Stimulated activated CD4-positive, alpha-beta T cell treated with anti-CD3 and anti-CD28 coated beads, Interleukin-2, amount 100 ng/mL, for 48 hours (primary cell): ENCODE measurements at regions not wholly inside any gene's neighbourhood (a gene's known extent, or its start where the extent isn't known, plus 50 kb on each side); places are given as distances from the start of the nearest gene placed in this dataset.
"Not testable (repeated sequence)": the region's sequence is repeated elsewhere in the genome, so short reads cannot be mapped to it uniquely, and the experiment has no call there.

Source experiments
- DNase-seq, 2 donors: peaks; one replicate each; pipeline ENCODE4 v3.0.0-alpha.2; 2020

GRCh38 chr13:50159607-50160006, 144.4 kb downstream of the KCNRG start:
- DNase-seq: no peak

GRCh38 chr13:50161052-50161451, 145.8 kb downstream of the KCNRG start:
- DNase-seq: no peak

- DNase-seq: no peak
Measured at GRCh38 chr13:50162001-50162400, 146.8 kb downstream of the KCNRG start.

- no peak for DNase-seq
Measured at GRCh38 chr13:50162567-50162966, 147.3 kb downstream of the KCNRG start.

- no peak for DNase-seq
Measured at GRCh38 chr13:50167224-50167947, 152.1 kb downstream of the KCNRG start.

GRCh38 chr13:50167967-50168366, 152.7 kb downstream of the KCNRG start:
- no peak for DNase-seq

- no peak for DNase-seq
Measured at GRCh38 chr13:50168786-50169185, 153.5 kb downstream of the KCNRG start.

- no peak for DNase-seq
Measured at GRCh38 chr13:50170447-50171037, 155.3 kb downstream of the KCNRG start.

- DNase-seq: no peak
Measured at GRCh38 chr13:50171590-50172282, 156.5 kb downstream of the KCNRG start.

- not testable (repeated sequence) for DNase-seq
Measured at GRCh38 chr13:50173045-50173444, 157.8 kb downstream of the KCNRG start.

GRCh38 chr13:50174630-50175029, 159.4 kb downstream of the KCNRG start:
- DNase-seq: no peak

- DNase-seq: no peak
Measured at GRCh38 chr13:50179977-50180376, 164.7 kb downstream of the KCNRG start.

GRCh38 chr13:50185769-50186763, 170.8 kb downstream of the KCNRG start:
- DNase-seq: not testable (repeated sequence)

- DNase-seq: no peak
Measured at GRCh38 chr13:50187352-50188029, 172.2 kb downstream of the KCNRG start.

- no peak for DNase-seq
Measured at GRCh38 chr13:50188696-50189095, 173.5 kb downstream of the KCNRG start.

- DNase-seq: no peak
Measured at GRCh38 chr13:50189450-50189849, 174.2 kb downstream of the KCNRG start.

GRCh38 chr13:50191004-50191403, 175.8 kb downstream of the KCNRG start:
- DNase-seq: no peak

GRCh38 chr13:50192272-50192813, 177.1 kb downstream of the KCNRG start:
- DNase-seq: no peak

- no peak for DNase-seq
Measured at GRCh38 chr13:50195045-50195444, 179.8 kb downstream of the KCNRG start.

- no peak for DNase-seq
Measured at GRCh38 chr13:50196118-50196517, 180.9 kb downstream of the KCNRG start.

- DNase-seq: no peak
Measured at GRCh38 chr13:50197705-50198104, 182.5 kb downstream of the KCNRG start.

GRCh38 chr13:50198508-50198907, 183.3 kb downstream of the KCNRG start:
- no peak for DNase-seq
